Hematopoietic multipotent progenitor cell treated with erythropoietin and hydrocortisone succinate and interleukin-3 and kit ligand, for 6 days (in vitro differentiated cells): ENCODE measurements at regions not wholly inside any gene's neighbourhood (a gene's known extent, or its start where the extent isn't known, plus 50 kb on each side); places are given as distances from the start of the nearest gene placed in this dataset.

Source experiments
- DNase-seq: peaks from one replicate; pipeline ENCODE4 v3.0.0-alpha.2; 2015

DNA sequence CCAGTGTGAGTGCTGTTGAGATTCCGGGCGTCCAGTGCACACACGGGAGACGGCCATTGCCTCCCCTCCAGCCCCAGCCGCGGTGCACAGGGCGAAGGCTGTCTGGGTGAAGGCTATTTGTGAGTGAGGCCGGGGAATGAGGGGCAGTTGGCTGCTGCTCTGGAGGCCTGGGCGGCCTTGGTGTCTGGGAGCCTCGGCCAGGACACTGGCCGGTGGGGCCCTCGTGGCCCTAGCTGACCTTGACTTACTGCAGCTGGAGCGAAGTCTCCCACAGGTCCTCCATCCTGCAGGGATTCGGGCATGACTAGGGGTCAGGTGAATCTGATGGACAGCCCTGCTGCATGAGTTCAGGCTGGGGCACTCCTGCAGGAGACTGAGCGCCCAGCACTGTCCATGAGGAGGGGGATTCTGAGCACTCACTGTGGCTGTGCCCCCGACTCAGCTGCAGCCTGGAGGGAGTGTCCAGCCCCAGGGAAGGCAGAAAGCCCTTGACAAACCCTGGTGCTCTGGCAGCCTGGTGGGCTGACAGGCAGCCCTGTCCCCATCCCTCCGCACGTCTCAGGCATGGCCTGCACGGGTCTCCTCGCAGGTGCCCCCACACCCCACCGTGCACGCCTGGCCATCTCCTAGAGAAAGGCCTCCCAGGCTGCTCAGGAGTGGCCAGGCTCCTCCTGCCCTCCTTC is 52.7 kb upstream of the FAM20C start:
- DNase-seq, result no peak

DNA sequence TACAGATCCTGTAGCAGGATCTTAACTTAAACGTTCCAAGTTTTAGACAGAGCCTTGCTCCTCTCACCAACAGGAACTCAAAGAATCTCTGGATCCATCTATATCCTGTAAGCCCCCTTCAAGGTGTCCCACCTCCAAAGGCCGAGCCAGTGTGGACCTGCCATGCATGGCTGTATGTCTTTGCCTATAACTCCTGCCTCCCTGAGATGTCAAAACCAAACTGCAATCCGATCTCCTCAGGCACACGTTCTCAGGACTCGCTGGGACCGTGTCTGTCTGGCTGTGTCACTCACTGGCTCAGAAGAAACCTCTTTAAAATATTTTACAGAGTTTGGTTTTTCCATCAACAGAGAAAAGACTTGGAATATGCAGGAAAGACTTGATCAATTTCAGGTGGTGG is 51.4 kb upstream of the FAM20C start:
- DNase-seq, result no peak

DNA sequence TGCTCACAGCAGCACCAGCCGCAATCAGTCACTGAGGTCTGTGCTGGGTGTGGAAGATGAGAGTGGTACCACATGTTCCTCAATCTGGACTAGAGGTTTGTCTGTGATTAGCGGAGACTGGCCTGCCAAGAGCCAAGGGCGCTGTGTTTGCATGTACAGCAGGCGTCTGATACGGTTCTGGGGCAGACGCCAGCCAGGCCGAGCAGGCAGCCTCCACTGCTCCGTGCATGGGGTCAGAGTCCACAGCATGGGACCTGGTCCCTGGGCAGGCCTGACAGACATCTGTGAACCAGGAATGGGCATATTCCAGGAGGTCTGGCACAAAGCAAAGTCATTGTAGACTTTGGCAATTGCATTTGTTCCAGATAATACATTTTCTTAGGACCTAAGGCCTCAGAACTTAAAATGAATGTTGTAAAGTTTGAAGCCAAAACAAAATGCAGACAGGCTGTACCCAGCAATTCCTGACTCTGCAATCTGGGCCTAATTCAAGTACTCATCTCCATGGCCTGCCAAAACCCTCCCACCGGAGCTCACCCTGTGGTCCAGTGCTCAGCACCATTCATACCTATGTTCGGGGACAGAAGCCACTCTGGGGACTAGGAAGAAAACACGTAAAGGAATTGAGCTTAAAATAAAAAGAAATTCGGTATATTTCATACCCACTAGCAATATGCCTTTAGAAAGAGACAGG is 50.0 kb upstream of the FAM20C start:
- no peak for DNase-seq
